ENCODE measurements at regions not wholly inside any gene's neighbourhood (a gene's known extent, or its start where the extent isn't known, plus 50 kb on each side); places are given as distances from the start of the nearest gene placed in this dataset.
"Not testable (repeated sequence)": the region's sequence is repeated elsewhere in the genome, so short reads cannot be mapped to it uniquely, and the experiment has no call there.

GRCh38 chr3:55144015-55144673 is 216.3 kb upstream of the LRTM1 start:
- FAIRE-seq (no peak), DNase-seq (ENCODE audit: insufficient read length) (no peak)
- TF ChIP-seq POLR2A (IDR thresholded peaks at IDR 0.05; ENCODE audit: low read depth, low read length) (no peak), TAF1 (IDR thresholded peaks at IDR 0.05; ENCODE audit: borderline replicate concordance, low read depth, low read length) (no peak)

GRCh38 chr3:55143336-55143735 is 215.5 kb upstream of the LRTM1 start:
- FAIRE-seq (no peak), DNase-seq (ENCODE audit: insufficient read length) (no peak)
- TF ChIP-seq POLR2AphosphoS5 (IDR thresholded peaks at IDR 0.05; ENCODE audit: low read depth, low read length) (no peak), TAF1 (IDR thresholded peaks at IDR 0.05; ENCODE audit: borderline replicate concordance, low read depth, low read length) (no peak), POLR2A (IDR thresholded peaks at IDR 0.05; ENCODE audit: low read depth, low read length) (no peak)

- not testable (repeated sequence) for FAIRE-seq; DNase-seq (ENCODE audit: insufficient read length)
Measured at GRCh38 chr3:55136291-55136690, 208.4 kb upstream of the LRTM1 start.

GRCh38 chr3:55128225-55128823 is 200.5 kb upstream of the LRTM1 start:
- FAIRE-seq (no peak), DNase-seq (ENCODE audit: insufficient read length) (no peak)
- no peak for TF ChIP-seq TAF1 (IDR thresholded peaks at IDR 0.05; ENCODE audit: borderline replicate concordance, low read depth, low read length)
- no peak for TF ChIP-seq POLR2A (IDR thresholded peaks at IDR 0.05; ENCODE audit: low read depth, low read length)
- TF ChIP-seq POLR2AphosphoS5 (IDR thresholded peaks at IDR 0.05; ENCODE audit: low read depth, low read length) = no peak

- TF ChIP-seq POLR2A (IDR thresholded peaks at IDR 0.05; ENCODE audit: low read depth, low read length) (no peak), POLR2AphosphoS5 (IDR thresholded peaks at IDR 0.05; ENCODE audit: low read depth, low read length) (no peak), TAF1 (IDR thresholded peaks at IDR 0.05; ENCODE audit: borderline replicate concordance, low read depth, low read length) (no peak)
- DNase-seq (ENCODE audit: insufficient read length) (no peak), FAIRE-seq (no peak)
Measured at GRCh38 chr3:55127565-55127964, 199.7 kb upstream of the LRTM1 start.

GRCh38 chr3:55124371-55124770 is 196.5 kb upstream of the LRTM1 start:
- FAIRE-seq = no peak
- no peak for DNase-seq (ENCODE audit: insufficient read length)
- no peak for TF ChIP-seq TAF1 (IDR thresholded peaks at IDR 0.05; ENCODE audit: borderline replicate concordance, low read depth, low read length)
- no peak for TF ChIP-seq POLR2A (IDR thresholded peaks at IDR 0.05; ENCODE audit: low read depth, low read length)
- TF ChIP-seq POLR2AphosphoS5 (IDR thresholded peaks at IDR 0.05; ENCODE audit: low read depth, low read length) = no peak
